ENCODE measurements at regions not wholly inside any gene's neighbourhood (a gene's known extent, or its start where the extent isn't known, plus 50 kb on each side); places are given as distances from the start of the nearest gene placed in this dataset.
A peak's percentile ranks its signal among the peaks of the same experiment; 100 is the strongest.

DNA sequence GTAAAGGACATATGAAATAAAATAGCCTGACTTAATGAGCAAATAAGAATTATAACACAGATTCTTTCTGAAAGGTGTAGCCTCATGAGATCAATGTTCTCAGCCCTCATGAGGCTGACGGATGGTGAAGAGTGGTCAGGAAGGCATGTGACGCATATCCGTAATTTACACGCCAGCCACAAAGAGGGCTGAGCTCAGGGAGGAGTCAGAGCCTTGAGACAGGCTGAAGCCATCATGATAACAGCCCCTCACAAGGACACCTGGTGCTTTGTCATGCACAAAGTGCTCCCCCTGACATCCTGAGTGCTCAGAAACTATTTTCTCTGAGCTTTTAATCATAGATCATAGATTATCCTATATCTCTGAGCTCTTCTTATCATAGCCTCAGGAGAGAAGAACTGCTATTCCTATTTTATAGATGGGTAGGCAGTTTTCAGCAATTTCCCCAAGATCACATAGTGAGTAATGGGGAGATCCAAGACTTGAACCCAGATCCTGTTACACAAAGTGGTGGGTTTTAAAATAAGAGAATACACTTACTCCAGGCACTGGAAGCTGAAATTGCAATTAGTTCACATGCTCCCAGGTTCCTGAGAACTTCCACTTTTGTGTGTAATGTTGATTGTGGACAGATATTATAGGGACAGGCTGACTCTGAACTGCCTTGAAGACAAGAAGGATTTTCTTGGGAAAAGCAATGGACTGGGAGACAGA is 267.1 kb downstream of the RPLP1 start:
- Histone ChIP-seq H3K4me3 (ENCODE audit: low read length) (no peak overlapping the region), H3K36me3 (ENCODE audit: control insufficient read depth, insufficient read depth, low read length) (no peaks in the 10 kb centered on the region), H3K27me3 (ENCODE audit: control insufficient read depth, insufficient read depth, low read length) (peaks cover 6% of the 10 kb centered on the region), H3K9me3 (replicated peaks; ENCODE audit: control insufficient read depth, low read depth, low read length) (no peaks in the 10 kb centered on the region), H3K27ac (ENCODE audit: low read length) (no peak overlapping the region), H3K4me1 (ENCODE audit: control insufficient read depth, insufficient read depth, low read length) (peaks cover 14% of the 10 kb centered on the region)
- WGBS (ENCODE audit: insufficient coverage): 71% methylated on average over 4 of the region's 4 CpGs
- DNase-seq: no peak

DNA sequence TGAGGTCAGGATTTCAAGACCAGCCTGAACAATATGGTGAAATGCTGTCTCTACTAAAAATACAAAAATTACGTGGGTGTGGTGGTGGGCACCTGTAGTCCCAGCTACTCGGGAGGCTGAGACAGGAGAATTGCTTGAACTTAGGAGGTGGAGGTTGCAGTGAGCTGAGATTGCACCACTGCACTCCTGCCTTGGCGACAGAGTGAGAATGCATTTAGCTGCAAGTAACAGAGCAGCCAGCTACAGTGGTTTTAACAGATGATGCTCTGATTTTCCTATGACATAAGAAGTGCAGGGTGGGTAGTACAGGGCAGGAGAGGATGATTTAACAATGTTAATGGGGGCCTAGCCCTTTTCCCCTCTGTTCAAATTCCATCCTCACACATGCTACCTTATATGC is 267.9 kb downstream of the RPLP1 start:
- H3K36me3 ChIP-seq (ENCODE audit: control insufficient read depth, insufficient read depth, low read length): no peaks in the 10 kb centered on the region
- WGBS (ENCODE audit: insufficient coverage): 93% methylated on average over 3 of the region's 3 CpGs
- peaks cover 14% of the 10 kb centered on the region for H3K4me1 ChIP-seq (ENCODE audit: control insufficient read depth, insufficient read depth, low read length)
- no peaks in the 10 kb centered on the region for H3K9me3 ChIP-seq (replicated peaks; ENCODE audit: control insufficient read depth, low read depth, low read length)
- no peak overlapping the region for H3K27ac ChIP-seq (ENCODE audit: low read length)
- no peak for DNase-seq
- H3K4me3 ChIP-seq (ENCODE audit: low read length): no peak overlapping the region
- peaks cover 2% of the 10 kb centered on the region for H3K27me3 ChIP-seq (ENCODE audit: control insufficient read depth, insufficient read depth, low read length)

DNA sequence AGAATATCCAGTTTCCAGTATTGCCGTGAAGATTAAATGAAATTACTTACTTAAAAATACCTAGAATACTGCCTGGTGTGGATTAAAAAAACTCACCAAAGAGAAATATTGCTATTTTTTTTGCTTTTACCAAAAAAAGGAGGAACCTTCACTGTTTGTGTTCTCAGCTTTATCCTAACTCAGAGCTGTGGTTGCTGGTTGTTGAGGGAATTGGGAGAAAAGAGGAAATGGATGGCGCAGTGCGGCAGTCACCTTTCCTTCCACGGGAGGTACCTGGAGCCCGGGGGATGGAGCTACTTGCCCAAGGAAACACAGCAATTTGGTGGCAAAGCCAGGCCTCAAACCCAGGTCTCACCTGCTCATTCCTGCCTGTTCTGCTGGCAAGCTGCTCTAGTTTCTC is 270.3 kb downstream of the RPLP1 start:
- WGBS (ENCODE audit: insufficient coverage): 78% methylated on average over 4 of the region's 5 CpGs

DNA sequence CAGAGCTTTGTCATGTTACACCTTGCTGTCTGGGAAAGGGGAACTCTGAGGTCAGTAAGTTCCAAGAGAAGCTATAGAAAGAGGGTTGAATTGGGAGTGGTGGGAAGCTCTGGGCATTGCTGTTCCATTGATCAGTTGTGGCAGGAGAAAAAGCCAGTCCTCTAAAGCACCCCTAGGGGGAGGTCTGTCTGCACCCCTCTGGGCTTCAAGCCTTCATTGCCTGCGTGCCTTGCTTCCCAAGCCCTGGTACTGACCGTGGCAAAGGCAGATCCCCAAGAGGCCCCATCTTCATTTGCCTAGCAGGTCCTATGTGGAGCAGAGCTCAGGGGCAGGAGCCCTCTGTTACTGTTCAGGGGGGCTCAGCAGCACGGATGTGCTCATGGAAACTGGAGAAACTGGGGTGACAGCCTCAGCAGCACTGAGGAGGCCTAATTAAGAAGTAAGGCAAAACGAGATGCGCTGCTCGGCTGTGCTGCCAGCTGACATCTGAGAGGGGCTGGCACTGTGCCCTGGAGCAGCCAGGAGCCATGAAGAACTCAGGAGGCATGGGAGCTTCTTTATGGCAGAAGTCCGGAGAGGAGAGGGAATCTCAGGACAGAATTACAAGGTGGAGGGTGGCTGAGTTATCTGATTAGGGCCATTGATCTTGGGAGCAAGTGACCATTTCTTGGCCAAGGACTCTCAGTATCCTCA is 270.9 kb downstream of the RPLP1 start:
- DNase-seq: peak; percentile 57
- no peaks in the 10 kb centered on the region for H3K36me3 ChIP-seq (ENCODE audit: control insufficient read depth, insufficient read depth, low read length)
- peaks cover 27% of the 10 kb centered on the region for H3K4me1 ChIP-seq (ENCODE audit: control insufficient read depth, insufficient read depth, low read length)
- peak overlapping the region; percentile 44 for H3K27ac ChIP-seq (ENCODE audit: low read length)
- H3K4me3 ChIP-seq (ENCODE audit: low read length): no peak overlapping the region
- H3K9me3 ChIP-seq (replicated peaks; ENCODE audit: control insufficient read depth, low read depth, low read length): no peaks in the 10 kb centered on the region
- peaks cover 5% of the 10 kb centered on the region for H3K27me3 ChIP-seq (ENCODE audit: control insufficient read depth, insufficient read depth, low read length)
- WGBS (ENCODE audit: insufficient coverage): 49% methylated on average over 6 of the region's 7 CpGs

More for the DNA sequence above, 270.3 kb downstream of the RPLP1 start:
- no peak overlapping the region for H3K4me3 ChIP-seq (ENCODE audit: low read length)
- H3K4me1 ChIP-seq (ENCODE audit: control insufficient read depth, insufficient read depth, low read length): peaks cover 27% of the 10 kb centered on the region
- no peaks in the 10 kb centered on the region for H3K36me3 ChIP-seq (ENCODE audit: control insufficient read depth, insufficient read depth, low read length)
- H3K27me3 ChIP-seq (ENCODE audit: control insufficient read depth, insufficient read depth, low read length): peaks cover 5% of the 10 kb centered on the region
- no peak overlapping the region for H3K27ac ChIP-seq (ENCODE audit: low read length)
- DNase-seq: no peak
- H3K9me3 ChIP-seq (replicated peaks; ENCODE audit: control insufficient read depth, low read depth, low read length): no peaks in the 10 kb centered on the region

DNA sequence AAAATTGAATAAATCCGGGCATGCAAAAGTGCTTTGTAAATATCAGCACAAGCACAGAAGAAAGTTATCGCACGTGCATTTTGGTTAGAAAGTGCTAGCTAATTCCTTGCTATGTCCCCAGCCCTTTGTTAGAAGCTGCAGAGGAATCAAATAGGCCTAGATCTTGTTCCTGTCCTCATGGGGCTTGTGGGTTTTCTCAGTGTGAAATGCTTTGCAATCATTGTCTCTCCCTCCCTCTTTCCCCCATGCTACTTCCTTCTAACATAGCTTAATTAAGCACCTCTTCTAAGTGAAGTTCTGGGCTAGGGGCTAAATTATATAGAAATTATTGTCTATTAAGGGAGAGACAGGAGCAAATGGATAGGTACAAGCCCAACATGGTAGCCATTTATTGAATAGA is 271.7 kb downstream of the RPLP1 start:
- Histone ChIP-seq H3K4me1 (ENCODE audit: control insufficient read depth, insufficient read depth, low read length) (peaks cover 27% of the 10 kb centered on the region), H3K27me3 (ENCODE audit: control insufficient read depth, insufficient read depth, low read length) (peaks cover 5% of the 10 kb centered on the region), H3K9me3 (replicated peaks; ENCODE audit: control insufficient read depth, low read depth, low read length) (no peaks in the 10 kb centered on the region), H3K36me3 (ENCODE audit: control insufficient read depth, insufficient read depth, low read length) (no peaks in the 10 kb centered on the region), H3K27ac (ENCODE audit: low read length) (no peak overlapping the region), H3K4me3 (ENCODE audit: low read length) (no peak overlapping the region)
- WGBS (ENCODE audit: insufficient coverage): 75% methylated on average over 2 of the region's 3 CpGs
- DNase-seq: no peak

DNA sequence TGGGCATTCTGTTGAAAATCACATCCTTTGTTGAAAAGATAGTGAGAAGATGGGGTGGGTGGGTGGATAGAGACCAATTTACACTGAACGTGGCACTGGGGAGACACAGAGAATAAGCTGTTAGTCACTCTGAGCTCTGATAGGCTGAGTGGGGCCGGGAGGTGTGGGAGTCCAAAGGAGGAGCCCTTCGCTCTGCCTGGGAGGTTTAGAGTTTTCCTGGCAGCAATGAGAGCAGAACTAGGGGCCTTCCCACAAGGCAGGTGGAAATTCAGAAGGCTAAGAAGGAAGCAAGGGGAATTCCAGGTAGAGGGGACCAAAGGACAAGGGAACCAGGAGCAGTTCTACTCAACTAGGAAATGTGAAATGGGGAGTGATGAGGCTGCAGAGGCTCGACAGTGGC is 272.7 kb downstream of the RPLP1 start:
- WGBS (ENCODE audit: insufficient coverage): 73% methylated on average over 4 of the region's 4 CpGs
- Histone ChIP-seq H3K27ac (ENCODE audit: low read length) (no peak overlapping the region), H3K36me3 (ENCODE audit: control insufficient read depth, insufficient read depth, low read length) (no peaks in the 10 kb centered on the region), H3K27me3 (ENCODE audit: control insufficient read depth, insufficient read depth, low read length) (peaks cover 5% of the 10 kb centered on the region), H3K4me3 (ENCODE audit: low read length) (no peak overlapping the region), H3K4me1 (ENCODE audit: control insufficient read depth, insufficient read depth, low read length) (peaks cover 27% of the 10 kb centered on the region), H3K9me3 (replicated peaks; ENCODE audit: control insufficient read depth, low read depth, low read length) (no peaks in the 10 kb centered on the region)
- DNase-seq: no peak

DNA sequence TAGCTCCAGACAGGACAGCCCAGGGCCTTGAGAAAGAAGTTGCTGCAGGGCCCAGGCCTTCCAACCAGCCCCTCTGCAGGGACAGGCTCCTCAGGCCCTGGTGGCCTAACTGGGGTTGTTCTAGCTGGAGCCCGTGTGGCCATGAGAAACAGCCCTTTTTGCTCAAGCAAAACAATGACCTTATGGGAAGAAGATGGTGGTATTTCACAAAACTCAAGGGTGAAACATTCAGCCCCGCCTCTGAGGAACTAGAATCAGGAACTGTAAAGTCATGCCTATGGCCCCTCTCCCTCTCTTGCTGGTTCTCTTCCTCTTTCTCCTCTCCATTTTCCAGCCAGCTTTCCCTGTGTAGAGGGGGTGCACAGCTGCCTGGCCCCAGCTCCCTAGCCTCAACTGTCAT is 273.3 kb downstream of the RPLP1 start:
- Histone ChIP-seq H3K4me3 (ENCODE audit: low read length) (no peak overlapping the region), H3K4me1 (ENCODE audit: control insufficient read depth, insufficient read depth, low read length) (peaks cover 27% of the 10 kb centered on the region), H3K27ac (ENCODE audit: low read length) (peak overlapping the region; percentile 10), H3K36me3 (ENCODE audit: control insufficient read depth, insufficient read depth, low read length) (no peaks in the 10 kb centered on the region), H3K27me3 (ENCODE audit: control insufficient read depth, insufficient read depth, low read length) (peaks cover 5% of the 10 kb centered on the region), H3K9me3 (replicated peaks; ENCODE audit: control insufficient read depth, low read depth, low read length) (no peaks in the 10 kb centered on the region)
- DNase-seq: peak; percentile 57
- WGBS (ENCODE audit: insufficient coverage): no CpG with 5 or more reads among the region's 2 CpGs

DNA sequence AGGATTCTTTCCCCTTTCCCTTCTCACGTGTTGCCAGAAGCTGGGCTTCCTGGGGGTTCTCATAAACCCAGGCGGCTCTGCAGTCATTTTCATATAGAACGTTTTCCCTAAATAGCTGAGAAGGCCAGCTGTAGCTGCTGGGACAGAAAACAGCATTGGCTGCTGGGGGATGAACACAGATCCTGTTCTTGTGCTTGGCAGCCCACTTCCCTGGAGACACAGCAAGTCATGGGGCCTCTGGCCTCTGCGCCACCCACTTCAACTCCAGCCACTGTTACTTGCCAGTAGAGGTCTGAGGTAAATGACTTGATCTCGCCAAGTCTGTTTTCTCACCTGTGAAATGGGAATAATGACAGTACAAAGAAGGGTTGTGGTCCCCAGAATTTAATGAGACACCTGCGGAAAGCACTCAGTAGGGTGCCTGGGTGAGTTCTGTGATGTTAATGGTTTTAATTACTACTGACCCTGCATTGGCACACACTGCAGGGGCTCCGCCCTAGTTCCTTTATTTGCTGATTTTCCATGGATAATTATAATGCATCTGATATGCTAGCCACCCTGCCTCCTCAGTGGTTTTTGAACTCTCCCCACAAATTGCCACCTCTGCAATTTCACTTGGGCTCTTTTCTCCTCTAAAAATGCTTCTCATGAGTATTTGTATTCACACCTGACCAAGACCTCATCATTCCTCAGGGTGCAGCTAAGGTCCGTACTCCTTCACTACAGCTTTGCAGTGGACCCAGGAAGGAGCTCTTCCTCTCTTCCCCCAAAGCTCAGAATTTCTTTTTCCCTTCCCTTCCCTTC is 274.7 kb downstream of the RPLP1 start:
- Histone ChIP-seq H3K27me3 (ENCODE audit: control insufficient read depth, insufficient read depth, low read length) (peaks cover 3% of the 10 kb centered on the region), H3K27ac (ENCODE audit: low read length) (no peak overlapping the region), H3K4me3 (ENCODE audit: low read length) (no peak overlapping the region), H3K36me3 (ENCODE audit: control insufficient read depth, insufficient read depth, low read length) (no peaks in the 10 kb centered on the region), H3K9me3 (replicated peaks; ENCODE audit: control insufficient read depth, low read depth, low read length) (no peaks in the 10 kb centered on the region), H3K4me1 (ENCODE audit: control insufficient read depth, insufficient read depth, low read length) (peaks cover 27% of the 10 kb centered on the region)
- 86% methylated on average over 2 of the region's 8 CpGs for WGBS (ENCODE audit: insufficient coverage)
- DNase-seq: no peak

DNA sequence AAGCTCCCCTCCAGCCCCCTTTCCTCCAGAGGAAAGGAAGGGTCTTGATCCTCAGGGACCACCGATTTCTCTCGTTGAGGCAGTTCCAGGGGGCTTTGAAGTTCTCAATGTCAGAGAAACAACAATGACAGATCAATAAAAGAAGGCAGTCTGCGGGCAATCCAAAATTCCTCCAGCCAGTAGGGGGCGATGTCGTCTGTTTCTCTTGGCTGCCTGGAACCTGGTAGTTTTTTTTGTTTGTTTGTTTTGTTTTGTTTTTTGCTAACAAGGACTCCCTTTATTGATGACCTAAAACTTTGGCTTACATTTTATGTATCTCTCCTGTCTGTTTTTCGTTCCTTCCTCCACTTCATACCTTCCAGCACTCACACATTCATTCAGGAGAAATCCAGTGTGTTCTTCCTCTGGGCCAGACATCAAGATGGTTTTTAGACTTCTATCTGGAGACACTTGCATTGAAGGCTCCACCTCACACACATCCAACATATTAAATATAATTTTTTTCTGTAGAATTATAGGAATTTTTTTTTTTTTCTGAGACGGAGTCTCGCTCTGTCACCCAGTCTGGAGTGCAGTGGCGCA is 276.6 kb downstream of the RPLP1 start:
- Histone ChIP-seq H3K27me3 (ENCODE audit: control insufficient read depth, insufficient read depth, low read length) (peaks cover 3% of the 10 kb centered on the region), H3K4me3 (ENCODE audit: low read length) (no peak overlapping the region), H3K9me3 (replicated peaks; ENCODE audit: control insufficient read depth, low read depth, low read length) (no peaks in the 10 kb centered on the region), H3K4me1 (ENCODE audit: control insufficient read depth, insufficient read depth, low read length) (peaks cover 15% of the 10 kb centered on the region), H3K36me3 (ENCODE audit: control insufficient read depth, insufficient read depth, low read length) (no peaks in the 10 kb centered on the region), H3K27ac (ENCODE audit: low read length) (no peak overlapping the region)
- 39% methylated on average over 3 of the region's 9 CpGs for WGBS (ENCODE audit: insufficient coverage)
- DNase-seq: no peak
